Fibroblast of mammary gland (primary cell): ENCODE measurements at regions not wholly inside any gene's neighbourhood (a gene's known extent, or its start where the extent isn't known, plus 50 kb on each side); places are given as distances from the start of the nearest gene placed in this dataset.
"Not testable (repeated sequence)": the region's sequence is repeated elsewhere in the genome, so short reads cannot be mapped to it uniquely, and the experiment has no call there.

Experiments used
- DNase-seq: peaks from one replicate; pipeline ENCODE4 v3.0.0-alpha.2; 2010; ENCODE audit warnings: low read depth
- H3K4me3 ChIP-seq: 2 replicates; pipeline ENCODE4 v1.5.1; 2011; ENCODE audit warnings: low read depth, mild to moderate bottlenecking, low read length, moderate library complexity; ENCODE audit not compliant: control insufficient read depth
- CTCF ChIP-seq: conservative IDR thresholded peaks from 2 replicates; pipeline ENCODE4 v1.5.1; 2011; ENCODE audit warnings: low read depth, low read length, inconsistent platforms; ENCODE audit not compliant: control insufficient read depth, insufficient read depth

GRCh38 chr5:13348568-13348967 lies 595.9 kb downstream of the DNAH5 start:
- no peak for TF ChIP-seq CTCF
- H3K4me3 ChIP-seq: no peak overlapping the region
- no peak for DNase-seq

- H3K4me3 ChIP-seq: no peak overlapping the region
- no peak for DNase-seq
- no peak for TF ChIP-seq CTCF
These were observed 598.1 kb downstream of the DNAH5 start for GRCh38 chr5:13346401-13346800.

- no peak for TF ChIP-seq CTCF
- no peak overlapping the region for H3K4me3 ChIP-seq
- DNase-seq: no peak
These were observed 605.4 kb downstream of the DNAH5 start for GRCh38 chr5:13339093-13339492.

GRCh38 chr5:13335026-13335425 lies 609.5 kb downstream of the DNAH5 start:
- not testable (repeated sequence) for DNase-seq, H3K4me3 ChIP-seq

GRCh38 chr5:13331585-13331984 lies 612.9 kb downstream of the DNAH5 start:
- no peak for TF ChIP-seq CTCF
- DNase-seq: no peak

GRCh38 chr5:13328316-13328715 lies 616.2 kb downstream of the DNAH5 start:
- no peak overlapping the region for H3K4me3 ChIP-seq
- TF ChIP-seq CTCF: no peak
- no peak for DNase-seq

More at GRCh38 chr5:13331585-13331984, 612.9 kb downstream of the DNAH5 start:
- no peak overlapping the region for H3K4me3 ChIP-seq

- no peak overlapping the region for H3K4me3 ChIP-seq
- no peak for DNase-seq
- no peak for TF ChIP-seq CTCF
These were observed 618.7 kb downstream of the DNAH5 start for GRCh38 chr5:13325765-13326164.
